Activated naive CD8-positive, alpha-beta T cell treated with anti-CD3 and anti-CD28 coated beads, Interleukin-2, amount 50 U/mL, for 16 hours (primary cell): ENCODE measurements at regions not wholly inside any gene's neighbourhood (a gene's known extent, or its start where the extent isn't known, plus 50 kb on each side); places are given as distances from the start of the nearest gene placed in this dataset.

Experiments used
- DNase-seq: peaks from one replicate; pipeline ENCODE4 v3.0.0-alpha.2; 2020; ENCODE audit warnings: low read depth, low spot score

DNA sequence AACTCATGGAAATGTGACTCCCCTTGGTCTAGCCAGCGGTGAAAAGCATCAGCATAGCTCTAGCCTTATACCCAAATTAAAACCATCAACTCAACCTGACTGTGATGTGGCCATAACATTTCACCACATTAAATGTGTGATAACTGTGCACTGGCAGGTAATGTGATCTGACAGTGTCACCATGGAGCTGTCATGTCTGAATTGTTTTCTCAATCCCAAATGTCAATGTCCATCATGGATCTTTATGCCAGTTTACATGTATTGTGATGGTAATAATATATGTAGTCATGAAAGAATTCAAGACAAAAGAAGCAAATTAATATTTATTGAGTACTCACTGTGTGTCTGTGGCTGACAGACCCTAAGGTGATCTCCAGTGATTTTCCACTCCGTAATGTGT is 213.4 kb upstream of the EOMES start:
- DNase-seq, result no peak

DNA sequence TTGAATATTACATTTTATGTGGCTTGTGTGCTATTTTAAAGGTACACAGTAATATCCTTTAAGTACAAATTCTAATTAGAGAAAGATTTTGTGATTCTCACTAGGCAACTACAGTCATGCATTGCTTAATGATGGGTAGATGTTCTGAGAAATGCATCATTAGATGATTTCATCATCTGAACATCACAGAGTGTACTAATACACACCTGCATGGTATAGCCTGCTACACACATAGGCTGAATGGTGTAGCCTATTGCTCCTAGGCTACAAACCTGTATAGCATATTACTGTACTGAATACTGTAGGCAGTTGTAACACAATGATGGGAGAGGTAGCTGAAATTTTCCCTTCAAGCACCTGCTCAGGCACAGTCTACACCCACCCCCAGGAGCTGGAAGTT is 217.4 kb upstream of the EOMES start:
- no peak for DNase-seq

DNA sequence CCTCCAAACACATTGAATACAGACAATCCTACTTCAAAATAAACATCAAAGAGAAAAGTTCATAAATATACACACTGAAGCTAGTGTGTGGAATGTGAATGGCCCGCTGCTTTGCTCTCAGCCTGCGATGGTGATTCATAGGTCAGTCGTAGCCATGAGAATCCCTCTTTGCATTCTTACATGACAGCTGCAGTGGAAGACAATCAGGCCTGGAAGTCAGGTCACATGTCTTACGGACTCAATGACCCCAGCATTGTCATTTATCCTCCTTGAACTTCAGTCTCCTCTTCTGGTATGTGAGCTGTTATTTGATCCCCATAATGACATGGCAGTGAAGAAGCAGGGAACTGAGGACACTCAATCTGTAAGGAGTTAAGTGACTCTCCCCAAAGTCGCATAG is 217.8 kb upstream of the EOMES start:
- DNase-seq, result no peak

DNA sequence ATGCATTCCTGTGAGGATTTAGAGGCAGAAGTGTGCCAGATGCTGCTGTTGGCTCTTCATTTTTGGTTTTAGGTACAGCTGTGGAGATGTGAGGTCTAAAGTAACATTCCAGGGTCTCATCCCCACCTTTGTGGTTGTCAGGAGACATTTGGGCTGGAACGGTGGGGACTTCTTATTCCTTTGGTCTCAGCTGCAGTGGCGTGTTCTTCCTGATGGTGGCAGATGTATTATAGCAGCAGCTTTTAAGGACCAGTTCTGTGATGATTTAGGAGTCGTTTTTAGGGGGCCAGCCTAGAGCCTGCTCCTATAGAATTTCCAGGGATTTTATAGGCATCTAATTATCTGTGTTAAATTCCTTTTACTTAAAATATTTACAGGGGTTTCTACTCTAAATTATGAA is 221.0 kb upstream of the EOMES start:
- no peak for DNase-seq

DNA sequence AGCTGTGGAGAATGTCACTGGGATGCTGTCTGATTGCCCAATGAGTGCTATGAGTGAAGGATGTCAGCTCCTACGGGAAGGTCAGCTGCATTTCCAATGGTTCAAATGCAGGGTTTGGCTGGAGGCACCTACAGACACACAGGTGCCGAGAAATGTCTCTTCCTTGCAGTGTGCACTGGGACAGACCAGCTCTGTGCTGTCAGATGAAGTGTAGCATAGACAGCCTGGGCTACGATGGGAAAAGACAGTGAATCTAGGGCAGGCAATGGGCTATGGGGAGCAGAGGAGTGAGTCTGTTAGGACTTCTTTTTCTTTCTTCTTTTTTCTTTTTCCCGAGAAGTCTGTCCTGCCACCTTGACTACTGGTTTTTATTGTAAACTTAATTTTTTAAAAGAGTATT is 223.1 kb upstream of the EOMES start:
- no peak for DNase-seq

DNA sequence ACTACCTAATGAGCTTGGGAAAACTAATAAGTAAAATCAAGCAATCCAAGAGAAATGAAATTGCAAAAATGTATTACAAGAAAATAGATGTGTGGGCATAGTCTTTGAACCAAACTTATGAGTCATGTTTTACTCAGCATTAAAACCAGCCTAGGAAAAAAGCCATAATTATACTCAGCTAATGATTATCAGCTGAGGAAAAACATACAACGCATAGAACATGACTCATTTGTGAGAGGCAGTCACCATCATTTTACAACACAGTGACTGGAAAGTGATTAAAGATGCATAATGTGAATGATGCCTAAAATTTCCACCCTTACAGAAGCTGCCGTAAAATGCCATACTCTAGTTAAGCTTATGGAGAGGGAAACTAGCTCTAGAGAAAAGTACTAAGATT is 238.0 kb upstream of the EOMES start:
- no peak for DNase-seq

DNA sequence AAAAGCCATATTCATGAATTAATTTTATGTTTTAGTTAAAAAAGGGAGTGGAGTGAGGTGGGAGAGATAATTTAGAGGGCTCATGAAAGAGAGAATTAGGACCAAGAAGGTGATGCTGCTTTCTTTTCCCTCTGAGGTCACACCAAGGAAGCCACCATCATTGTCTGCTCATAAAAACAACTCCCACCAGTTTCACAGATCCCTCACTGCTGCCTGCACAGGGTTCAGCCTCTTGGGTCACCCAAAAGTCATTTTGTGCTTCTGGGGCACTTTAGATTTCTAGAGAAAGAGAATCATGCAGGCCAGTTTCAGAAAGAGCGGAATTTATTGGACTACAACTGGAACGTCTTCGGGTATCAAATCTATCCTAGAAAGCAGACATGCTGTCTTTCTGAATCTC is 241.4 kb upstream of the EOMES start:
- no peak for DNase-seq

DNA sequence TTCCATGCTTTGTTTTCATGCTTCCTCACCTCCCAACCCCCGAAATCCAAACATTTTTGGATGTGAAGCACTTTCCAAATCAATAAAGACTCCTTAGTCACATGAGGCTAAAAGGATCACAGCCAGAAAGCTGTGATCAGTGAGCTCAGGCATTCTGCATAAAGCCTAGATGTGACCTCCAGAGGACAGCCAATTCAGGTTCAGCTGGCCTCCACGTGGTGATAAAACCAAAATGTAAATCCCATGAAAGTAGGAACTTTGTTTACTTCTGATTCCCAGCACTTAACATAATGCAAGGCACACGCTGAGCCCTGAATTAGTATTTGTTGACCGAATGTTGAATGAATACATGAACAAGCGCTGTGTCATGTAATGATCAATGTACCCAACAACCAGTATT is 249.5 kb upstream of the EOMES start:
- no peak for DNase-seq

DNA sequence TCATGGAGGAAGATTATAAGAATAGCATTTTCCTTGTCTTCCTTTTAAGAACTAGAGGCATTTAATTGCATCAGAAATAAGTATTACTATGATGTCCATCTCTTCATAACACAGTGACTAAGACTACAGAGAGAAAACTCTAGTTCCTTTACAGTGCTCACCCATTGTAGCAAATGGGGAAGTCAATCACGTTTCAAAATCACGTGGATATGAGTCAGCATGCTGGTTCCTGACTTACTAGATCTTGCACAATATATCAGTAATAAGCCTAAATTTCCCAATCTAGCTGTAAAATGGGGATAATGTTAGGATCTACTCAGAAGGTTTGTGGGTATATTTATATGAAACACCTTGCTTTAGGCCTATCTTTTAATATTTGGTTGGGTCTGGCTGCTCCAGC is 254.8 kb upstream of the EOMES start:
- DNase-seq, result no peak

DNA sequence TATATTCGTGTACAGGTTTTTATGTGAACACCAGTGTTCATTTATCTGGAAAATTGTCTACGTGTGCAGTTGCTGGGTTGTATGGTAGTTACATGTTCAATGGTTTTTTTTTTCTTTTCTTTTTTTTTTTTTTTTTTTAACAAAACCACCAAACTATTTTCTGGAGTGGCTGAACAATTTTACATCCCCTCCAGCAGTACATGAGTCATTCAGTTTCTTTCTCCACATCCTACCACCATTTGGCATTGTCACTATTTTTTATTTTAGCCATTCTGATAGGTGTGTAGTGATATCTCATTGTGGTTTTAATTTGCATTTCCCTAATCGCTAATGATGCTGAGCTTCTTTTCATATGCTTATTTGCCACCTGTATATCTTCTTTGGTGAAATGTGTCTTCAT is 256.3 kb upstream of the EOMES start:
- DNase-seq, result no peak

DNA sequence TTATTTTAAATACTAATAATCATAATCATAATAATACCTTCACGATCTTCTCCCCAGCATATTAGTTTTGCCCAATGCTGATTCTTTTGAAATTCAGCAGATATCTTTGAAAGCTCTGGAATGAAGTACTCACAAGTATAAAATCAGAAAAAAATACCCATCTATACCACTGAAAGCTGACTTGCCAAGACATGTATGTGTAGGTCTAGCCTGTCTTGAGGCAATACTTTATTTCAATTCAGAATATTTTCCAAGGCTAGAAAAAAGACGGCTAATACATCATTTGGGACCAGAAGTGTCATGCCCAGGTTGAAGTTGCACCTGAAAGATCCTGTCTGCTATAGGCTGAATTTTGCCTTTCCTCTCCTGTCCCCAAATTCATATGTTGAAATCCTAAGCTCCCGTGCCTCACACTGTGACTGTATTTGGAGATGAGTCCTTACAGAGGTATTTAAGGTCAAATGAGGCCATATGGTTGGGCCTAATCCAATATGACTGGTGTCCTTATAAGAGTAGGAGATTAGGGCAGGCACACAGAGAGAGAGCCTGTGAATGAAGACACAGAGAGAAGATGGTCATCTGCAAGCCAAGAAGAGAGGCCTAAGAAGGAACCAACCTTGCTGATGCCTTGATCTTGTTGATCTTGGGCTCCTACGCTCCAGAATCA is 255.9 kb upstream of the CMC1 start:
- DNase-seq, result no peak

DNA sequence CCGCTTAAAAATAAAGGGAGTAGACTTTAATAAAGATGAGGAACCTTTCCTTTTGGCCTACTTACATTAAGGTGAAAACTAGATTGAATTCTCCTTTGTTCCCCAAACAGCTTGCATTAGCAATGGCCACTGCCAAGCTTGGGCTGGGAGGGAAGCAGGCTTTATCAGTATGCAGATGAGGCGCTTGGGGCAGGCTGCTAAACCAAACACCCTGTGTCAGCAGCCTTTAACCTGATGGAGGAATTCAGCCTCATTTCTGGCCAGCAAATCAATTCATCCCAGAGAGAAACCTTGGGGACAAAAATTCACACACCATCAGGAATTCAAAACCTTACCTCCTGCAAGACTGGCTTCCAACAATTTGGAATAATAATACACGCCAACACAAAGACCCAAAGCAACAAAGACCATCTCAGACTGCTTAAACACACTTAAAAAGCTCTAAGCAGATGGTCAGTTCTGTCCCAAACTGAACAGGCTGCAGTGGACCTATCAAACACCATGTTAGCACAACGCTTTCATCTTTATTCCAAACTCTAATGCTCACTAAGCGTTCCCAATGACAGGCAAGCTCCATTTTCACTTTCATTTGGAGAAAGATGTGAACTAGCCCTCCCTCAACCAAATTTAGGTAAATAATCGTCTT is 255.1 kb upstream of the CMC1 start:
- DNase-seq, result no peak

DNA sequence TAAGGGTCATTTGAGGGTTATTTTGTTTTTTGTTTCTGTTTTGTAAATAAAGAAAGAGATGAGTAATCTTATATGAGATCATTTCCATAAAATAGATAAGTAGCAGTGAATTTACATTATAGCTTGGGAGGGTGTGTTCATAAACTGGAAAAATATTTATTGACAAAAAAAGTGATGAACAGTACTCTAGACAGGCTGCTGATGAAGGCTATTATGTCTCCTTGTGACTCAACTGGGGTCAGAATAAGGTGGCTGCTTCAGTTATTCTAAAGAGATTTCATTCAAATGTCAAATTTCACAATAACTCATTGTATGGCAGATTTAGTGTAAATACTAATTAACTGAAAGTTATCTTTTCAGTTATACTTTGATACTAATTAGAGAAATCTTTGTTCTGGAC is 251.1 kb upstream of the CMC1 start:
- DNase-seq, result no peak

DNA sequence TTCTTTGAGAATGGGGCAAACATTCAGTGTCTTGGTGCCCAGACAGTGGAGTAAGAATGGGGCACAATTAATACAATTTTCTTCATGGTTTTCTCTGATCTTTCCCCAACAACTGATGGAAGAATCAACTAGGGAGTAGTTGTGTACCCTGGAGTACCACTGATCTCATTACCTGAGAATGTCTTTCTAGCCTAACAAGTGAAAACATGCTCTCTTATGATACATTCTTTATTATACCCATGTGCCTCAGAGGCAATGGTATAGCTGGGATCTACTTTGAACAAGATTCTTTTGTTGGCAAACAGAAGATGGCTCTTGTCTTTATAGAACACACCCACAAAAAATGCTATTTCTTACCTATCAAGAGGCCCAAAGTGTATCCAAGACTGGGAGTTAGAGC is 250.6 kb upstream of the CMC1 start:
- no peak for DNase-seq

DNA sequence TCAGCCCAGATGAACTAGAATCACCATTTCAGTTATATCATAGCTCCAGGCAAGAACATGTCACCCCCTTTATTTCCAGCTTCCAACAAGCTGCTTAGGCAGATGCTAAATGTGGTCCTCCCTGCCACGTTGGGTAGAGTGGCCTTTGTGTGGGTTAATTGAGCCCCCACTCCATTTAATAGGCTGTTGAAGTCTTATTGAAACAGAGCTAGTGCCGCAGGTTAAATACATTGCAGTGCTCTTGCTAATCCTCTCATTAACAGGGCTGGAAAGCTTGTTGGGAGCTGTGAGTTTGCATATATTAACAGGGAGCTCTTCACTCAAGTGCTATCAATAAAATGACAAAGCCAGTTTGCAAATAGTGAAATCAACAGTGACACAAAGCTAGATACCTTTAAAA is 248.4 kb upstream of the CMC1 start:
- DNase-seq, result no peak

DNA sequence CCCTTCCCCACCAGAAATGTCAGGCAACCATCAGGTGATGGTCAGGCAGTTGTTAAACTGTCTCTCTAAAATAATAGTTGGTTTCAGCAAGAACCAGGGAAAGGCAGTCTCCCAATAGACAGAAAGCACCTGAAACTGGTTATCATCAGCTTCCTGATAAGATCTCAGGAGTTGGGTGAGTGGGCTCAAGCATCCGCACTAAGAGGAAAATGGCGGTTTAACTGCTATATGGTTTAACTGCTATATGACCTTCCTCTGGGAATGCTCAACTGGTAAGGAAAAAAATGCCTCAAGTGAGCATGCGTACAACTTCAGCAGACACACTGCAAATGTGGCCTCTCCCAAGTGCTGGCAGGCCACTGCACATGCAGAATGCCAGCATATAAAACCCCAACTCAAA is 240.8 kb upstream of the CMC1 start:
- DNase-seq, result no peak

DNA sequence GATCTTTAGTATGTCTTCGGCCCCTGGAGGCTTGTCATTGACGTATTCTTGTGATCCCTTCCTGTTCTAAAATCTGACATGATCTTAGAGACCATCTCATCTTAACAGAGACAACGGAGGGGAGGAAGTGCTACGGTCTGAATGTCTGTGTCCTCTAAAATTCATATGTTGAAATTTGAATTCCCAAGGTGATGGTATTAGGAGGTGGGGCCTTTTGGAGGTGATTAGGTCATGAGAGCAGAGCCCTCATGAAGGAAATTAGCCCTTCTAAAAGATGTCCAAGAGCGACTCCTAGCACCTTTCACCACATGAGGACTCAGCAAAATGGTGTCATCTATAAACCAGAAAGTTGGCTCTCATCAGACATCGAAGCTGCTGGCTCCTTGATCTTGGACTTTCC is 233.2 kb upstream of the CMC1 start:
- no peak for DNase-seq

DNA sequence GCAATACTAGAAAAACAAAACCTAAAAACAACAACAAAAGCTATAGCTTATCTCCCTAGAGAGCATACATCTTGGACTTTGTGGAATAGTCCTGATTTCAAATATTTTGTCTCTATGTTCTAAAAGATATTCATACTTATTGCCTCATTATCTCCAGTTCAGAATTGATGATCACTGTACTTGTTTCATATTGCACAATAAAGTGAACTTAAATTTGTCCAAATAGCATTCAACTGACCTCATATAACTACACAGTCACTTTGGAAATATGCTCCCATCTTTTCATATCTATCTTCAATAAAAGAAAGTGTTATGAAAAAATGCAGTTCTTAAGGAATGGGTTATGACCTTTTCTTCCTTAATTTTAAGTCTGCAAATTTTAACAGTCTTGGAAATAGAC is 228.6 kb upstream of the CMC1 start:
- DNase-seq, result no peak

DNA sequence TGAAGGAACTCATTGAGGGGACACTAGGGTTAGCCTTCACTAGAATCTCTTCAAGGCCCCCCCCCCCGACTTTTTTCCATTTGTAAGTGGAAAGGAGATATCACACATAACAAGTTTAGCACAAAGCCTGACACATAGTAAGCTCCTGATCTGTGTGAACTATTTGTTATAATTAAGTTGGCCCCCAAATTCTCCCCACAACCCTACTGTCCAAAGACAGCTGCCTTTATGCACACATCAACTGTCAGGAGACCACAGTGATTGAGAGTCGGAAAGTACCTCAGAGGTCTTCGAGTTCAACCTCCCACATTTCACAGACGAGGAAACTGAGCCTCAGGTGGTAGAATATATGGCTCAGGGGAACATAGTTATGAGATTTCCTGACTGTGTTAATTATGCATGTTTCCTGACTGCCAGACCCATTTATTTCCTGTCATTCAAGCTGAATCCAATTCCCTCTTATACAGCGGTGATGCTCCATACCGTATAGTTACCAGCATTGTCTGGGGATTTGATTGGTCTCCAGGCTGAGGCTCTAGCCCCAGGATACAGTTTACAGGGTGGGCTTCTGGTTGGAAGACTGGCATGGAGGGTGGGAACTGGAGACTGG is 227.4 kb upstream of the CMC1 start:
- DNase-seq, result no peak

DNA sequence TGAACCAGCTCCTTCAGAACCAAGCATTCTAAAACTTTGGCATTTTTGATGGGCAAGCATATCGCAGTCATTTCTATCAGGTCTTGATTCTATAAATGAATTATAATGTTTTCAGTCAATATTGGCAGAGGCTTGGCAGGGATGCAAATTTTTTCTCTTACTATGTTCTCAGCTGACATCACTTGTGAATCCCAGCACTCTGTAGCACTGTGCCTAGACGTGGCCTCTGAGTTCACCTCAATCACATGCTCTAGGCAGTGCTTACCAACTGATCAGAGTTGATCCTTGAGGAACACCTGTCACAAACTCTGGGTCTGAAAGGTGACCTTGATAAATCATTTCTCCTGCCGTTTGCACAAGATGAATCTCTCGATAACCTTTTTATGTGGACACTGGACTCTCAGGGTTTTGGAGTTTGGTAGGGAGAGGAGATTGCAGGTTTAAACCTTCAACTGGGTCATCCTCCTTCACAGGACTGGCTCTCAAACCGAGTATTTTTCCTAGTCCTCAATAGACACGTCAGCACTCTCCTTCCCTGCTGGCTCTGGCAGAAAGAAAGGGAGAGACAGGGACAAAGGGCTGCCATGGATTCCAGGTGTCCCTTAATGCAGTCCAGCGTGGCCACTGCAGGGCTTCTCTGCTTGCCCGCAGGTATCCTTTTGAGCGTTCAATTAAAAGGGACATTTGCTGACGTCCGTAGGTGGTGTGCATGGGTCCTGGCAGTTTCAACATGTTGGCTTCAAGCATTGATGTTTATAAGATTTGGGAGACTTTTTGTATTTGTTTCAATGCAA is 222.3 kb upstream of the CMC1 start:
- no peak for DNase-seq

DNA sequence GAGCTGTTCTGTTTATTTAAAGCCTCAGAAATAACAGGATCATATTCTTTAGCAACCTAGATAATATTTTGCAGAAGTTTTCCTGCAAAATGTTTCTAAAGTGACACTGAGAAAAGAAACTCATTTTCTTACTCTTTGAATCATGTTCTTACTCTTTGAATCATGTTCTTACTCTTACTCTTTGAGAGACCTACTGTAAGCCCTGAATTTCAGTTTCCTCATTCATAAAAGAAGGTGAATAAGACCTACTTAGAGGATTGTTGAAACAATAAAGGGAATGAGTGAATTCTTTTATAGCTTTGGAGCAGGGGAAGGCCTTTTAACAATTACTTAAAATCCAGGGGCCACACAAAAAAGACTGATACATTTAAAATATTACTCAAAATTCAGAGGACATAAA is 221.7 kb upstream of the CMC1 start:
- DNase-seq, result no peak

DNA sequence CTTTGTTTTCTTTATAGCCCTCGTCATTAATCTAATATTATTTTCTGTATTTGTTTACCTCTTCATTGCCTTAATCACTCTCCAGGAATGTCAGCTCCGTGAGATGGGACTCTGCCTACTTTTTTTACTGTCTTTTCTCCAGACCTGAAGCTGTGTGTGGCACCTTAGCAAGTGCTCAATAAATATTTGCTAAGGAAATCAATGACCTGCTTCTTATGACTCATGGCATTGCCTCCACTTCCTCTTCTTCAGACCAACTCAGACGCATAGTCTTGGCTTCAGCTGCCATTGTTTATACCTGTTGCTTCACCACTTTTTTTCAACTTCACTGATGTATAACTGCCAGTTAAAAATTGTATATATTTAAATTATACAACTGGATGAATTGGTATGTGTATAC is 218.5 kb upstream of the CMC1 start:
- DNase-seq, result no peak

DNA sequence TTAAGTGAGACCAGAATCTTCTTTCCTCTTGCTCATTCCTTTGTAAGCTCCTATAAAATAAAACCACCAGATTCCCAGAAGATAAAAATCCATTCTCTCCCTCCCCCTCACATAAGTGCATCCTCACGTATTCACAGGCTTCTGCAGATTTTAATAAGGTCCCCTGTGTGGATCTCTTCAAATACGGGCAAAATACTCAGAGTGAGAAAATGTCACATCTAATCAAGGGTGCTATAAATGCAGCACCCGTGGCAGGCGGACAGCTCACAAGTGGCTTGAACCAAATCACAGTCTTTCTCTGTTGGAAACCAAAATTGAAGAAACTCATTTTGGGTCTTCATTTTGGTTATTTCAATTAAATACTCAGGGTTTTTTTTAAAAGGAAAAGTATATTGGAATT is 212.9 kb upstream of the CMC1 start:
- no peak for DNase-seq
